PC-9 (cell line): ENCODE measurements at regions not wholly inside any gene's neighbourhood (a gene's known extent, or its start where the extent isn't known, plus 50 kb on each side); places are given as distances from the start of the nearest gene placed in this dataset.

Source experiments
- CTCF ChIP-seq: fragments of 200-600 bp; sonication (generic); conservative IDR thresholded peaks from 2 replicates; pipeline ENCODE4 v1.6.1; 2017; ENCODE audit warnings: mixed run types, antibody characterized with exemption, mild to moderate bottlenecking, moderate library complexity
- EZH2 ChIP-seq: fragments of 200-600 bp; sonication (generic); IDR thresholded peaks from 2 replicates; pipeline ENCODE4 v1.8.0; 2017; ENCODE audit warnings: antibody characterized with exemption, low read depth

GRCh38 chr12:41737423-41737822 is 407.3 kb downstream of the GXYLT1 start:
- TF ChIP-seq CTCF (no peak), EZH2 (no peak)
